ENCODE measurements at regions not wholly inside any gene's neighbourhood (a gene's known extent, or its start where the extent isn't known, plus 50 kb on each side); places are given as distances from the start of the nearest gene placed in this dataset.

DNA sequence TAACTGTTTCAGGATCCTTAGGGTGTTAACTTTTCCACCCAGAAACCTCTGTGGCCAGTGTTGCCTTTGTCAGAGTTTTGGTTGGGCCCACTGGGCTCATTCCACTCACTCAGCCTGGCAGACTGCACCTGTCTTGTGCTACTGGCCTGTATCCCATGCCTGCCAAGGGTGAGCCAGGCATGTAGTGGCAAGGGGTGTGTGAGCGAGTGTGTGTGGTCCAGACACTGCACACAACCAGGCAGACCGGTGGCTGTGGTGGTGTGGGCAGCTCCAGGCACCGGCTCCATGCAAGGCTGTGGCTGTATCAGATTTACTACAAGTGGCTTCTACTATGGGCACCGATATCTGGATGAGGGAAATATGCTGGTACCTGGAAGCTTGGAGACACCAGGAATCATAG, 394.6 kb upstream of the DMD start:
- no TSS peak for BruUV-seq (replicated peaks)

GRCh38 chrX:33592396-33592795, 381.0 kb upstream of the DMD start:
- ChIA-PET CTCF (no interaction called here), POLR2A (no interaction called here), RAD21 (ENCODE audit: low non-redundant PET in 1 of 2, low total read pairs in 2 of 2, uncharacterized antibody in 2 of 2, unreplicated experiment in 2 of 2) (no interaction called here)
- Histone ChIP-seq H3K27ac (ENCODE audit: low read depth, low read length) (no peak overlapping the region), H3K4me2 (ENCODE audit: low read length) (no peak overlapping the region), H3K4me3 (replicated peaks in 1 of 2; ENCODE audit: low read depth in 1 of 2, low read length in 2 of 2) (no peak overlapping the region), H3K36me3 (ENCODE audit: control insufficient read depth in 1 of 2, insufficient read depth in 2 of 2, low read length in 2 of 2) (no peaks in the 10 kb centered on the region), H3K9me2 (ENCODE audit: insufficient read depth) (no peaks in the 10 kb centered on the region), H2AFZ (ENCODE audit: low read depth, low read length, poor library complexity, severe bottlenecking) (no peak overlapping the region), H3K79me2 (ENCODE audit: insufficient read depth, low read length) (no peaks in the 10 kb centered on the region), H3K27me3 (ENCODE audit: insufficient read depth, low read length) (no peaks in the 10 kb centered on the region), H3K9me3 (ENCODE audit: control insufficient read depth in 1 of 2, insufficient read depth in 1 of 2, low read depth in 1 of 2, low read length in 2 of 2) (no peaks in the 10 kb centered on the region), H4K20me1 (ENCODE audit: insufficient read depth) (no peaks in the 10 kb centered on the region), H3K4me1 (ENCODE audit: control insufficient read depth in 1 of 2, insufficient read depth in 2 of 2, low read length in 2 of 2) (no peaks in the 10 kb centered on the region), H3K9ac (ENCODE audit: low read length) (no peak overlapping the region)
- intact Hi-C loops (cut with micrococcal nuclease): no loop called here
- BruUV-seq (replicated peaks): no TSS peak
- DNase-seq (ENCODE audit: low read depth, low spot score) (no peak), ATAC-seq (no peak)
- no peak for TF ChIP-seq ZNF274 (IDR thresholded peaks at IDR 0.05; ENCODE audit: low read depth, low read length)

More for the DNA sequence above, 394.6 kb upstream of the DMD start:
- POLR2A ChIA-PET: no interaction called here
- Histone ChIP-seq H2AFZ (ENCODE audit: low read depth, low read length, poor library complexity, severe bottlenecking) (no peak overlapping the region), H3K27ac (ENCODE audit: low read depth, low read length) (no peak overlapping the region), H3K36me3 (ENCODE audit: control insufficient read depth in 1 of 2, insufficient read depth in 2 of 2, low read length in 2 of 2) (no peaks in the 10 kb centered on the region), H3K4me1 (ENCODE audit: control insufficient read depth in 1 of 2, insufficient read depth in 2 of 2, low read length in 2 of 2) (no peaks in the 10 kb centered on the region), H3K9me2 (ENCODE audit: insufficient read depth) (no peaks in the 10 kb centered on the region), H3K4me2 (ENCODE audit: low read length) (no peak overlapping the region), H3K79me2 (ENCODE audit: insufficient read depth, low read length) (no peaks in the 10 kb centered on the region), H3K9ac (ENCODE audit: low read length) (no peak overlapping the region), H4K20me1 (ENCODE audit: insufficient read depth) (no peaks in the 10 kb centered on the region), H3K4me3 (replicated peaks in 1 of 2; ENCODE audit: low read depth in 1 of 2, low read length in 2 of 2) (no peak overlapping the region), H3K9me3 (ENCODE audit: control insufficient read depth in 1 of 2, insufficient read depth in 1 of 2, low read depth in 1 of 2, low read length in 2 of 2) (no peaks in the 10 kb centered on the region), H3K27me3 (ENCODE audit: insufficient read depth, low read length) (no peaks in the 10 kb centered on the region)
- CTCF ChIA-PET: no interaction called here
- ATAC-seq (no peak), DNase-seq (ENCODE audit: low read depth, low spot score) (no peak)
- RAD21 ChIA-PET (ENCODE audit: low non-redundant PET in 1 of 2, low total read pairs in 2 of 2, uncharacterized antibody in 2 of 2, unreplicated experiment in 2 of 2): no interaction called here
- intact Hi-C loops (cut with micrococcal nuclease): no loop called here
- TF ChIP-seq TCF7L2 (IDR thresholded peaks at IDR 0.05; ENCODE audit: borderline replicate concordance, extremely low read depth, insufficient read depth, insufficient read length): no peak
- no peak for TF ChIP-seq RAD21 (IDR thresholded peaks at IDR 0.05; ENCODE audit: low read depth)
- TF ChIP-seq SRF (IDR thresholded peaks at IDR 0.05; ENCODE audit: low read depth): no peak
- no peak for TF ChIP-seq EZH2phosphoT487 (IDR thresholded peaks at IDR 0.05; ENCODE audit: borderline replicate concordance)
